Parathyroid adenoma (tissue), 2 donors: ENCODE measurements at regions not wholly inside any gene's neighbourhood (a gene's known extent, or its start where the extent isn't known, plus 50 kb on each side); places are given as distances from the start of the nearest gene placed in this dataset.

Source experiments
- H2AFZ ChIP-seq: fragments of 300-600 bp; sonication (generic); one replicate; pipeline ENCODE4 v1.7.0; 2017; ENCODE audit warnings: antibody characterized with exemption, mild to moderate bottlenecking
- H3K27ac ChIP-seq: fragments of 300-600 bp; sonication (generic); one replicate; pipeline ENCODE4 v1.7.0; 2017
- H3K27me3 ChIP-seq: fragments of 300-600 bp; sonication (generic); one replicate; pipeline ENCODE4 v1.7.0; 2017; ENCODE audit warnings: low read length; ENCODE audit not compliant: control insufficient read depth, insufficient read depth
- H3K36me3 ChIP-seq: fragments of 300-600 bp; sonication (generic); one replicate; pipeline ENCODE4 v1.7.0; 2017; ENCODE audit warnings: low read length; ENCODE audit not compliant: control insufficient read depth, insufficient read depth
- H3K4me1 ChIP-seq: fragments of 300-600 bp; sonication (generic); one replicate; pipeline ENCODE4 v1.7.0; 2017; ENCODE audit warnings: control low read depth
- H3K4me2 ChIP-seq: fragments of 300-600 bp; sonication (generic); one replicate; pipeline ENCODE4 v1.7.0; 2017; ENCODE audit warnings: low read length
- H3K4me3 ChIP-seq: fragments of 300-600 bp; sonication (generic); one replicate; pipeline ENCODE4 v1.7.0; 2017; ENCODE audit warnings: low read depth, low read length
- H3K79me2 ChIP-seq: fragments of 300-600 bp; sonication (generic); one replicate; pipeline ENCODE4 v1.7.0; 2017; ENCODE audit warnings: control low read depth
- H3K9ac ChIP-seq: fragments of 300-600 bp; sonication (generic); one replicate; pipeline ENCODE4 v1.7.0; 2017; ENCODE audit warnings: mild to moderate bottlenecking
- H3K9me3 ChIP-seq: fragments of 300-600 bp; sonication (generic); one replicate; pipeline ENCODE4 v1.7.0; 2017; ENCODE audit warnings: low read length; ENCODE audit not compliant: control insufficient read depth
- CTCF ChIP-seq: fragments of 300-600 bp; sonication (generic); IDR thresholded peaks from one replicate; pipeline ENCODE4 v1.7.0; 2017; ENCODE audit warnings: antibody characterized with exemption, mild to moderate bottlenecking
- donor health status: primary hyperparathyroidism.

- Histone ChIP-seq H3K4me3 (no peak overlapping the region), H2AFZ (peak overlapping the region; percentile 3), H3K36me3 (no peaks in the 10 kb centered on the region), H3K79me2 (no peaks in the 10 kb centered on the region), H3K4me1 (no peaks in the 10 kb centered on the region), H3K27me3 (no peaks in the 10 kb centered on the region), H3K9me3 (no peaks in the 10 kb centered on the region), H3K27ac (no peak overlapping the region), H3K9ac (no peak overlapping the region), H3K4me2 (no peak overlapping the region)
- no peak for TF ChIP-seq CTCF
Observed at GRCh38 chr14:38868399-38869290, 234.4 kb downstream of the SEC23A start.

GRCh38 chr14:38867561-38868150 is 235.4 kb downstream of the SEC23A start:
- peak; percentile 63 for TF ChIP-seq CTCF
- Histone ChIP-seq H3K4me3 (no peak overlapping the region), H3K4me2 (no peak overlapping the region), H3K9ac (no peak overlapping the region), H3K27ac (no peak overlapping the region), H2AFZ (no peak overlapping the region), H3K4me1 (no peaks in the 10 kb centered on the region), H3K36me3 (no peaks in the 10 kb centered on the region), H3K79me2 (no peaks in the 10 kb centered on the region), H3K9me3 (no peaks in the 10 kb centered on the region), H3K27me3 (no peaks in the 10 kb centered on the region)

- H3K4me1 ChIP-seq, result no peaks in the 10 kb centered on the region
- TF ChIP-seq CTCF, result no peak
- no peak overlapping the region for H3K4me3 ChIP-seq
- no peak overlapping the region for H2AFZ ChIP-seq
- H3K9ac ChIP-seq, result no peak overlapping the region
- H3K27me3 ChIP-seq, result no peaks in the 10 kb centered on the region
- H3K9me3 ChIP-seq, result no peaks in the 10 kb centered on the region
- no peaks in the 10 kb centered on the region for H3K36me3 ChIP-seq
- no peak overlapping the region for H3K4me2 ChIP-seq
- H3K79me2 ChIP-seq, result no peaks in the 10 kb centered on the region
- no peak overlapping the region for H3K27ac ChIP-seq
Observed at GRCh38 chr14:38866461-38866860, 236.6 kb downstream of the SEC23A start.

- no peaks in the 10 kb centered on the region for H3K27me3 ChIP-seq
- H3K4me1 ChIP-seq, result no peaks in the 10 kb centered on the region
- TF ChIP-seq CTCF, result no peak
- no peak overlapping the region for H3K4me2 ChIP-seq
- no peaks in the 10 kb centered on the region for H3K79me2 ChIP-seq
- no peaks in the 10 kb centered on the region for H3K9me3 ChIP-seq
- H3K9ac ChIP-seq, result no peak overlapping the region
- no peak overlapping the region for H3K4me3 ChIP-seq
- no peak overlapping the region for H3K27ac ChIP-seq
- no peak overlapping the region for H2AFZ ChIP-seq
- H3K36me3 ChIP-seq, result no peaks in the 10 kb centered on the region
Observed at GRCh38 chr14:38862366-38862765, 240.7 kb downstream of the SEC23A start.
